ENCODE measurements at regions not wholly inside any gene's neighbourhood (a gene's known extent, or its start where the extent isn't known, plus 50 kb on each side); places are given as distances from the start of the nearest gene placed in this dataset.

DNA sequence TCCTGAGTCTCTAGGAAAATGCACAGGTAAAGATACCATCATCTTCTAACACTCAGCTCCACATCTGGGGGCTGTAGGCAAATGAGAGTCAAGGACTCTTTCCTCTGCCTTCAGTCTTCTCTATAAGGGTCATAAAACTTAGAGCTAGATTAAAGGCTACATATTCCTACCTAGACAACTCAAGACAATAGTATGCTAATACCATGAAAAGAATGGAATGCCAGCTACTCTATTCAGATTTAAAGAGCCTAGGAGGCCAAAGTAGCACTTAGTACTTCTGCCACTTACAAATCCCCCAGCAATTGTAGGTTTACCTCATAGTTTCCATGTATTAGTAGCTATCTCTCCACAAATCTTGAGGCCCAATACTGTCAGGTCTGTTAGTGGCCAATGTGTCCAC lies 453.0 kb downstream of the SLITRK5 start:
- no peaks in the 10 kb centered on the region for H3K9me3 ChIP-seq (ENCODE audit: control insufficient read depth, insufficient read depth, low read depth, low read length)
- POLR2A ChIA-PET, result no interaction called here
- CTCF ChIA-PET, result no interaction called here
- H3K4me1 ChIP-seq (ENCODE audit: control insufficient read depth, insufficient read depth, low read length), result no peaks in the 10 kb centered on the region
- H3K36me3 ChIP-seq (ENCODE audit: control insufficient read depth in 2 of 2, insufficient read depth in 1 of 2, low read length in 2 of 2), result no peaks in the 10 kb centered on the region
- no peak overlapping the region for H3K27ac ChIP-seq (ENCODE audit: extremely low read depth, low read depth, low read length)
- TF ChIP-seq, protein P1, sequence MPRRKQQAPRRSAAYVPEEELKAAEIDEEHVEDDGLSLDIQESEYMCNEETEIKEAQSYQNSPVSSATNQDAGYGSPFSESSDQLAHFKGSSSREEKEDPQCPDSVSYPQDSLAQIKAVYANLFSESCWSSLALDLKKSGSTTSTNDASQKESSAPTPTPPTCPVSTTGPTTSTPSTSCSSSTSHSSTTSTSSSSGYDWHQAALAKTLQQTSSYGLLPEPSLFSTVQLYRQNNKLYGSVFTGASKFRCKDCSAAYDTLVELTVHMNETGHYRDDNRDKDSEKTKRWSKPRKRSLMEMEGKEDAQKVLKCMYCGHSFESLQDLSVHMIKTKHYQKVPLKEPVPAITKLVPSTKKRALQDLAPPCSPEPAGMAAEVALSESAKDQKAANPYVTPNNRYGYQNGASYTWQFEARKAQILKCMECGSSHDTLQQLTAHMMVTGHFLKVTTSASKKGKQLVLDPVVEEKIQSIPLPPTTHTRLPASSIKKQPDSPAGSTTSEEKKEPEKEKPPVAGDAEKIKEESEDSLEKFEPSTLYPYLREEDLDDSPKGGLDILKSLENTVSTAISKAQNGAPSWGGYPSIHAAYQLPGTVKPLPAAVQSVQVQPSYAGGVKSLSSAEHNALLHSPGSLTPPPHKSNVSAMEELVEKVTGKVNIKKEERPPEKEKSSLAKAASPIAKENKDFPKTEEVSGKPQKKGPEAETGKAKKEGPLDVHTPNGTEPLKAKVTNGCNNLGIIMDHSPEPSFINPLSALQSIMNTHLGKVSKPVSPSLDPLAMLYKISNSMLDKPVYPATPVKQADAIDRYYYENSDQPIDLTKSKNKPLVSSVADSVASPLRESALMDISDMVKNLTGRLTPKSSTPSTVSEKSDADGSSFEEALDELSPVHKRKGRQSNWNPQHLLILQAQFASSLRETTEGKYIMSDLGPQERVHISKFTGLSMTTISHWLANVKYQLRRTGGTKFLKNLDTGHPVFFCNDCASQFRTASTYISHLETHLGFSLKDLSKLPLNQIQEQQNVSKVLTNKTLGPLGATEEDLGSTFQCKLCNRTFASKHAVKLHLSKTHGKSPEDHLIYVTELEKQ (tag by site-specific recombination; IDR thresholded peaks at IDR 0.05; ENCODE audit: borderline replicate concordance), result no peak
- TF ChIP-seq HOXC10 (CRISPR knock-in tag; IDR thresholded peaks at IDR 0.05), result no peak
- no peak overlapping the region for H3K4me3 ChIP-seq (ENCODE audit: low read depth, low read length)

DNA sequence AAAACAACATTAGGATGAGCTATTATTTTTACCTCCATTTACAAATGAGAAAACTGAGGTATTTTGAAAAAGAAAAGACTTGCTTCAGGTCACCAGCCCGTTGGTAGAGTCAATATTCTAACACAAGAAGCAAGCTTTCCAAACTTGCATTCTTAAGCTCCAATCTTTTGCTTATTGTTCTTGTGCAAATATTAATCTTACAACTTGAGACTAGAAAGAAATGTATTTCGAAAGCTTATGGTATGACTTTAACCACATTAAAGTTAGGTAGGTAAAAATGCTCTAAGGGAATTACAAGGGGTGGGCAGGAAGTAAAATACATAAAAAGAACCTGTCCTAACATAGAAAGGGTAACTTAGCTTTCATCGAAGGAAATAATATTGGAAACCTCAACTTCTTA lies 453.9 kb downstream of the SLITRK5 start:
- H3K27ac ChIP-seq (ENCODE audit: extremely low read depth, low read depth, low read length), result no peak overlapping the region
- no peaks in the 10 kb centered on the region for H3K36me3 ChIP-seq (ENCODE audit: control insufficient read depth in 2 of 2, insufficient read depth in 1 of 2, low read length in 2 of 2)
- POLR2A ChIA-PET, result no interaction called here
- no peaks in the 10 kb centered on the region for H3K4me1 ChIP-seq (ENCODE audit: control insufficient read depth, insufficient read depth, low read length)
- no peak for TF ChIP-seq ZNF10 (tag by site-specific recombination; IDR thresholded peaks at IDR 0.05)
- TF ChIP-seq ZNF274 (IDR thresholded peaks at IDR 0.05; ENCODE audit: low read length), result no peak
- no peak for TF ChIP-seq ZNF274 (tag by site-specific recombination; IDR thresholded peaks at IDR 0.05; ENCODE audit: borderline replicate concordance)
- TF ChIP-seq ZNF184 (tag by site-specific recombination; IDR thresholded peaks at IDR 0.05), result no peak
- no peak for TF ChIP-seq HOXA7 (CRISPR knock-in tag; IDR thresholded peaks at IDR 0.05; ENCODE audit: borderline replicate concordance)
- no peak for TF ChIP-seq ZNF24 (tag by site-specific recombination; IDR thresholded peaks at IDR 0.05)
- TF ChIP-seq SP2 (tag by site-specific recombination; IDR thresholded peaks at IDR 0.05), result no peak
- no peak for TF ChIP-seq ZNF112 (tag by site-specific recombination; IDR thresholded peaks at IDR 0.05)
- no peak for TF ChIP-seq ZNF223 (tag by site-specific recombination; IDR thresholded peaks at IDR 0.05)
- no peak for TF ChIP-seq OSR2 (tag by site-specific recombination; IDR thresholded peaks at IDR 0.05)
- TF ChIP-seq, protein P2, sequence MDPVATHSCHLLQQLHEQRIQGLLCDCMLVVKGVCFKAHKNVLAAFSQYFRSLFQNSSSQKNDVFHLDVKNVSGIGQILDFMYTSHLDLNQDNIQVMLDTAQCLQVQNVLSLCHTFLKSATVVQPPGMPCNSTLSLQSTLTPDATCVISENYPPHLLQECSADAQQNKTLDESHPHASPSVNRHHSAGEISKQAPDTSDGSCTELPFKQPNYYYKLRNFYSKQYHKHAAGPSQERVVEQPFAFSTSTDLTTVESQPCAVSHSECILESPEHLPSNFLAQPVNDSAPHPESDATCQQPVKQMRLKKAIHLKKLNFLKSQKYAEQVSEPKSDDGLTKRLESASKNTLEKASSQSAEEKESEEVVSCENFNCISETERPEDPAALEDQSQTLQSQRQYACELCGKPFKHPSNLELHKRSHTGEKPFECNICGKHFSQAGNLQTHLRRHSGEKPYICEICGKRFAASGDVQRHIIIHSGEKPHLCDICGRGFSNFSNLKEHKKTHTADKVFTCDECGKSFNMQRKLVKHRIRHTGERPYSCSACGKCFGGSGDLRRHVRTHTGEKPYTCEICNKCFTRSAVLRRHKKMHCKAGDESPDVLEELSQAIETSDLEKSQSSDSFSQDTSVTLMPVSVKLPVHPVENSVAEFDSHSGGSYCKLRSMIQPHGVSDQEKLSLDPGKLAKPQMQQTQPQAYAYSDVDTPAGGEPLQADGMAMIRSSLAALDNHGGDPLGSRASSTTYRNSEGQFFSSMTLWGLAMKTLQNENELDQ (tag by site-specific recombination; IDR thresholded peaks at IDR 0.05; ENCODE audit: low read depth), result no peak
- no peak for TF ChIP-seq BCL11A (tag by site-specific recombination; IDR thresholded peaks at IDR 0.05; ENCODE audit: low read depth)
- TF ChIP-seq ZNF404 (tag by site-specific recombination; IDR thresholded peaks at IDR 0.05), result no peak
- no peak for TF ChIP-seq FEZF1 (tag by site-specific recombination; IDR thresholded peaks at IDR 0.05)
- TF ChIP-seq, protein P3, sequence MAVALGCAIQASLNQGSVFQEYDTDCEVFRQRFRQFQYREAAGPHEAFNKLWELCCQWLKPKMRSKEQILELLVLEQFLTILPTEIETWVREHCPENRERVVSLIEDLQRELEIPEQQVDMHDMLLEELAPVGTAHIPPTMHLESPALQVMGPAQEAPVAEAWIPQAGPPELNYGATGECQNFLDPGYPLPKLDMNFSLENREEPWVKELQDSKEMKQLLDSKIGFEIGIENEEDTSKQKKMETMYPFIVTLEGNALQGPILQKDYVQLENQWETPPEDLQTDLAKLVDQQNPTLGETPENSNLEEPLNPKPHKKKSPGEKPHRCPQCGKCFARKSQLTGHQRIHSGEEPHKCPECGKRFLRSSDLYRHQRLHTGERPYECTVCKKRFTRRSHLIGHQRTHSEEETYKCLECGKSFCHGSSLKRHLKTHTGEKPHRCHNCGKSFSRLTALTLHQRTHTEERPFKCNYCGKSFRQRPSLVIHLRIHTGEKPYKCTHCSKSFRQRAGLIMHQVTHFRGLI (tag by site-specific recombination; IDR thresholded peaks at IDR 0.05), result no peak
- TF ChIP-seq, protein P4, sequence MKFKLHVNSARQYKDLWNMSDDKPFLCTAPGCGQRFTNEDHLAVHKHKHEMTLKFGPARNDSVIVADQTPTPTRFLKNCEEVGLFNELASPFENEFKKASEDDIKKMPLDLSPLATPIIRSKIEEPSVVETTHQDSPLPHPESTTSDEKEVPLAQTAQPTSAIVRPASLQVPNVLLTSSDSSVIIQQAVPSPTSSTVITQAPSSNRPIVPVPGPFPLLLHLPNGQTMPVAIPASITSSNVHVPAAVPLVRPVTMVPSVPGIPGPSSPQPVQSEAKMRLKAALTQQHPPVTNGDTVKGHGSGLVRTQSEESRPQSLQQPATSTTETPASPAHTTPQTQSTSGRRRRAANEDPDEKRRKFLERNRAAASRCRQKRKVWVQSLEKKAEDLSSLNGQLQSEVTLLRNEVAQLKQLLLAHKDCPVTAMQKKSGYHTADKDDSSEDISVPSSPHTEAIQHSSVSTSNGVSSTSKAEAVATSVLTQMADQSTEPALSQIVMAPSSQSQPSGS (tag by site-specific recombination; IDR thresholded peaks at IDR 0.05; ENCODE audit: low read depth), result no peak
- no peak for TF ChIP-seq ZNF324 (tag by site-specific recombination; IDR thresholded peaks at IDR 0.05)
- TF ChIP-seq, protein P5, sequence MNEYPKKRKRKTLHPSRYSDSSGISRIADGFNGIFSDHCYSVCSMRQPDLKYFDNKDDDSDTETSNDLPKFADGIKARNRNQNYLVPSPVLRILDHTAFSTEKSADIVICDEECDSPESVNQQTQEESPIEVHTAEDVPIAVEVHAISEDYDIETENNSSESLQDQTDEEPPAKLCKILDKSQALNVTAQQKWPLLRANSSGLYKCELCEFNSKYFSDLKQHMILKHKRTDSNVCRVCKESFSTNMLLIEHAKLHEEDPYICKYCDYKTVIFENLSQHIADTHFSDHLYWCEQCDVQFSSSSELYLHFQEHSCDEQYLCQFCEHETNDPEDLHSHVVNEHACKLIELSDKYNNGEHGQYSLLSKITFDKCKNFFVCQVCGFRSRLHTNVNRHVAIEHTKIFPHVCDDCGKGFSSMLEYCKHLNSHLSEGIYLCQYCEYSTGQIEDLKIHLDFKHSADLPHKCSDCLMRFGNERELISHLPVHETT (tag by site-specific recombination; IDR thresholded peaks at IDR 0.05), result no peak
- no peaks in the 10 kb centered on the region for H3K9me3 ChIP-seq (ENCODE audit: control insufficient read depth, insufficient read depth, low read depth, low read length)
- no peak overlapping the region for H3K4me3 ChIP-seq (ENCODE audit: low read depth, low read length)
- CTCF ChIA-PET, result no interaction called here

Data from HEK293 (cell line).